Islet precursor cell (in vitro differentiated cells): ENCODE measurements at regions not wholly inside any gene's neighbourhood (a gene's known extent, or its start where the extent isn't known, plus 50 kb on each side); places are given as distances from the start of the nearest gene placed in this dataset.

Source experiments
- DNase-seq: peaks from one replicate; pipeline ENCODE4 v3.0.0-alpha.2; 2018

DNA sequence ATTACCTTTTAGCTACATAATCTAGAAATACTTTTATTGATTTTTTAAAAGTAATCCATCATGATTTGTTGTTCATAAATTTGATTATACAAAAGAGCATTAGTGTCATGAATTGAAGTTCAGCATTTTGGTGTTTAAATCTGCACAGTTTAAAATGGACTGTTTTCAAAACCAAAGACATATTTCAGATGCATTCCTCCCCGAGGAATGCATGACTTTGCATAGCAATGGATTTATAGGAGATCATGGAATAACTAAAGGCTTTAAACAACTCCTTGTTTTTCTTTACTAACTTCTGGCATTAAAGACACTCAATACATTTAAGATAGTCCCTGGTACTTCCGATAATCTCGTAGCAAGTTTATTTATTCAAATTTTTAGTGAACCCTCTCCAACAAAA, 863.1 kb upstream of the TMPRSS15 start:
- no peak for DNase-seq

DNA sequence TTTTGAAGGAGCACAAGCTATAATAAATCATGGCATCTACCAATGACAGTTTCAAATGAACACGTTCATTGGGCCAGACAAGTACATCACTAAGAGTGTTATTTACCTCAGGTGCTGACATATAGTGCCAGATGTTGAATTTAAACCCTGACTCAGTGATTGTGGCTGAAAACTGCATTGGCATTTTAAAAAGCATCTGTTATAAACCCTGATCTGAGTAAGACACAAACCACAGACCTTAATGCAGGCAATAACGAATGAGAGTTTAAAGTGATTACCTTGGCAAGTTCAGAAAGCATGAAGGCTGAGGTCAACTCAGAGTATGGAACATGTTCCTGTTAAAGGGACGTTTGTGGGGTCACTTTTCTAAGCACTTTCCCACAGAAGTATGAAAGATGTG, 865.1 kb upstream of the TMPRSS15 start:
- DNase-seq, result no peak

DNA sequence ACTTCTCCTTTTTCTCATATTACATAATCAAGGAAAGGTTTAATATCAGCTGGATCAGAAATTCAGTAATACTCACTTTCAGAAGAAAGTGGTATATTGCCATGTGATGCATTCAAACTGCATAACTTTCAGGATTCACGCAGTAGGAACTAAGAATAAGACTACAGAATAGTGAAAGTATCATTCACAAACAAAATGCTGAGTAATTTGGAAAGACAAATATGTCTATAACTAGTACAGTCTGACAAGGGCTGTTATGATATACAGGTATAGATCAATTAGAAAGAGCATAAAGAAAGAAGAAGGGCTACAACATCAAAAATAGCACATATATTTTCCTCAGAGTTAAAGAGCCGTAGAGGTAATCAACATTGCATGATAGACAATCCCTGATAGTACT, 871.5 kb upstream of the TMPRSS15 start:
- DNase-seq, result no peak

DNA sequence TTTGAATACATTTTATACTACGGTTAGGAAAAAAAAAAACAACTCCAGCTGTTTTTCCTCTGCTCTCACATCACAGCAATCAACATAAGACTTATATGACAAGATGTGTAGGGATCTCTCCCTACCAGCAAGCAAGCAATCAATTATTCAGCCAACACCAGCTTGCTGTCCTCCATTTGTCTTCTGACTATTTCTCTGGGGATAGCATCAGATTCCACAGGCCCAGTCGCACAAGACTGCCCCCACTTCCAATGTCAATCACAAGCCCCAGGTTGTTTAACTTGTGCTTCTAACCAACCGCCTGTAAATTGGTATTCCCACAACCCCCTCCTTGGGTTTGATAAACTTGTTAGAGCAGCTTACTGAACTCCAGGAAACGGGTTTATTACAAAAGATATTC, 873.1 kb upstream of the TMPRSS15 start:
- no peak for DNase-seq

DNA sequence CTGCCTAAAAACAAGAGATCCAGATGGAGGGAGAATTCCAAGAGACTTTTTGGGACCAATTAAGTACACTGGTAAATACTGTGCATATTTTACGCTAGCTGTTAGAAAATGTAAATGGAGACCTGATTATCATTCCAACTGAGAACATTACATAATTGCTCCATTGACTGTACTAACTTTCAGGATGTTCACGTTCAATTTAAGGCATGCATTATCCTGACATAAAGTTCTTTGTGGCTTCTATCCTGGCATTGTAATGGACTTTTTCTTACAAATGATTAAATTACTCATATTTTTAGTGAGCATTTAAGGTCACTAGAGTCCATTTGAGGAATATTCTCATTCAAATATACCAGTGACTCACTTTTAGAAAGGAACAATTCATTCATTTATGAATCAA, 883.3 kb upstream of the TMPRSS15 start:
- DNase-seq, result no peak

DNA sequence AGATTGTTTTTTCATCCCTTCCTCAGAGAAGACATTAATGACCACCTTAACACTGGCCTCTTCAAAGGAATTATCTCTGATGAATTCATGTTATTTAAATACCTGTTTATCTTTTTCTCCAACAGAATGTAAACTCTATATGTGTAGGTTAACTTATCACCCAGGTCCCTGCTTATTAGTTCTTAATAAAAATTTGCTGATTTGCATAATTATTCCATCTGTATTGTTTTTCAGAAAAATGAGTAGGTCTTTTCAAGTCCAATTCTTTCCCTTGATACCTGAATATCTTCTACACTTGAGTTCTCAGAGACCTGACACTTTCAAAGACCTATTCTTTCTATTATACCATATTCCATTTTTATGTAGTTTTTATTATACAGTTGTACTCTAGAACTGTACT, 886.7 kb upstream of the TMPRSS15 start:
- no peak for DNase-seq

DNA sequence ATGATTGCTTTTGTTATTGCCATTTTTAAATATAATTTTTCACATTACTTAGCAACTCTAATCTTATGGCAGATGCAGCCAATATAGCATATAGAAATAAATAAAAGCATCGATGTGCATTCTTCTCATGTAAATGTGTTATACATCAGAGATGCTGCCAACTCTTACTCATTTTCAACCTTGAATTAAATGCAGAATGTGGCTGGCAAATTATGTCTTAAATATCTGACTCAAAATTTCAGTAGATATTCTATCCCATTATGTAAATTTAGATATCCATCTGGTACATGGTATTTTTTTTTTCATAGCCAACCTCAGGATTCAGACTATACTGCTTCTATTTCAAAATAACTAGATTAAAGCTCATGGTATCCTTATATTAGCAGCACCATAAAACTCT, 916.7 kb upstream of the TMPRSS15 start:
- no peak for DNase-seq

DNA sequence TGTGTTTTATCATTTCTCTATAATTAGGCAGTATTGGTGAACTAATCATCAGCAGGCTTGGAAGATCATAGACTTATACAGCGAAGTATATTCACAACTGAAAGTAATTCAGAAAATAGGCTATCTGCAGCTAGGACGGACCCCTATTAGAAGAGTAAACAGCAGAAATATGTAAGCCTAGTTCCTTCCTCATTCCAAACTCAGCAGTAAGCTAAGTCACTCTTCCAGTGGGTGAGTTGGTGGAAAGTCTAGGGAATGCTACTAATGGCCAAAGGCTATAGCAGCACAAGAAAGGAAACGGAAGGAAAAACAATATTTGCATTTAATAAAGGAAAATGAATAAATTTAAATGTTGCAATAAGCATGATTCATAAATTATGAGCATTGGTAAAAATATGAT, 918.1 kb upstream of the TMPRSS15 start:
- no peak for DNase-seq

DNA sequence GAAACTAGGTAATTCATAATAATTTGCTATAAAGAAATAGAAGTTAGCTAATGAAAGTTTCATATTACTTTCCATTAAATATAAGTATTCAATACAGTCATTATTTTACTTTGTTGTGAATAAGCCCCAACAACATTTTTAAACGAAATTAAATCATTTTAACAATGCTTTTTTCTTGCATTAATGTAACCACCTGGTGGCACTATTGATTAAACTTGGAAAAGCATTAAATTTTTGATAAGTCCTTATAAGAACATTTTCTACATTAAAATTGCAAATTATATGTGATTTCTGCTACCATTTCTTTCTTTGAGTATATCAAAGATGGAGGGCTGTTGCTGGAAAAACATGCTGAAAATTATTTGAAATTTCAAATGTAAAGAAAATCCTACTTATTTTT, 918.8 kb upstream of the TMPRSS15 start:
- no peak for DNase-seq

DNA sequence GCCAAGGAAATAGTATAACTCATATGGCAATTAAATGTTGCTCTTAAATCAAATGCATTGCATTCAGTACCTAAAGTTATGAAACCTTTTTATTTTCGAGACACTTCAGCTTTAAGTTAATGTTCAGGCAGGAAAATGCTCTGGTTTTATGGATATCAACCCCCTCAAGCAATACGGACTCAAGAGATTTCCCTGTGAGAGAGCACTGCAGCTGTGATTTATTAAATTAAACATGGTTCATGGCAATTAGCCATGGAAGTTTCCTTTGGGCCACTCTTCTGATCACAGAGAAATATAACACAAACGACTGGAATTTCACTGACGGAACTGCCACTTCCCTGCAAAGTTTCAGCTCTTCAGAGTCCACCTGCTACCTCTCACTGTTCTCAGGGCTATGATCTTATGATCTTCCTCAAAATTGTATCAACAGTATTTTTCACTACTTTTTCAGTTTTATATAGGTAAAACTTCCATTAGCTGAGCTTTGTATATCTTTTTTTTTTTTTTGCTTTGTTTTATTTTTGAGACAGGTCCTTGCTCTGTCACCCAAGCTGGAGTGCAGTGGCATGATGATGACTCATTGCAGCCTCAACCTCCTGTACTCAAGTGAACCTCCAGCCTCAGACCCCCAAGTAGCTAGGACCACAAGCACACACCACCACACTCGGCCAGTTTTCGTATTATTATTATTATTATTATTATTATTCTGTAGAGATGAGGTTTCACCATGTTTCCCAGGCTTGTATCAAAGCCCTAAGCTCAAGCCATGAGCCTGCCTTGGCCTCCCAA, 923.1 kb upstream of the TMPRSS15 start:
- no peak for DNase-seq

DNA sequence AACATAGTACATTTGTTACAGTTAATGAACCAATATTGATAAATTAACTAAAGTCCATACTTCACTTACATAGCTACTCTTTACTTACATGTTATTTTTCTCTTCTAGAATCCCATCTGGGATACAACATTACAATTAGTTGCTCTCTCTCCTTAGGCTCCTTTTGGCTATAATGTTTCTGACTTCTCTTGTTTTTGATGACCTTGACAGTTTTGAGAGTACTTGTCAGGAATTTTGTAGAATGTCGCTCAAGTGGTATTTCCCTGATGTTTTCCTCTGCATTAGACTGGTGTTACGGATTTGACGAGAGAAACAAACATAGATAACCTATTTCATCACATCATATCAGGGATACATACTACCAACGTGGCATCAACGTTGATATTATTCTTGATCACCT, 925.4 kb upstream of the TMPRSS15 start:
- no peak for DNase-seq

DNA sequence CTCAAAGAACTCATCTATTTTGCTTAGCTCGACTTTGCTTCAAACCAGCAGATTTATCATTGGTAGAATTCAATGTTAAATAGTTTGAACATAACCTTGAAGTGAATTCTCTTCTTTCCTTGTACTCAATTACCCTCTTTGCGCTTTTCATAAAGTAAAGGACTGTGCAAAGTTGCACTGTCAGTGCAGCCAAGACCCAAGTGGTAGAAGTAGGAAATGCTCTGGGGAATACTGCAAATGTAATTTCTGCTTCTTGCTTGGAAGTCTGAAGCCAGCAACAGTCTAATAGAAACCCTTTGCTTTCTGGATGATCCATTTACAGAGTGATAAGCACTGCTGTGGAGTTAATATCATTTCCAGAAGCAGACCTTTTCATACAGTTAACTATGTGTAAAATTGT, 936.7 kb upstream of the TMPRSS15 start:
- DNase-seq, result no peak

DNA sequence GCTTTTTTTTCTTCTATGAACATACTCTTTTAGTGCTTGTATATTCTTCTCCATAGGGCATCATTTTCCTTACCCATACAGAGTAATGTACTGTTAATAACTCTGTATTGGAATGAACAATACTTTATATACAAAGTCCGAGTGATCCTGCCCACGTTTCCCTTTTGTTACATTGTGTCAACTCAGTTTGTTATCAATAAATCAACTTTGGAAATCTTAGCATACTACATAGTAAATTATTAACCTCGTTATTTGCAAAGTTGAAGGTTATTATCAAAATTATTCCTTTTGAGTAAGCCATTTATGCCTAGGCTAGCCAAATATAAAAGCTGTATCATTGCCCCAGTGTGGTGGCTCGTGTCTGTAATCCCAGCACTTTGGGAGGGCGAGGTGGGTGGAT, 937.4 kb upstream of the TMPRSS15 start:
- no peak for DNase-seq

DNA sequence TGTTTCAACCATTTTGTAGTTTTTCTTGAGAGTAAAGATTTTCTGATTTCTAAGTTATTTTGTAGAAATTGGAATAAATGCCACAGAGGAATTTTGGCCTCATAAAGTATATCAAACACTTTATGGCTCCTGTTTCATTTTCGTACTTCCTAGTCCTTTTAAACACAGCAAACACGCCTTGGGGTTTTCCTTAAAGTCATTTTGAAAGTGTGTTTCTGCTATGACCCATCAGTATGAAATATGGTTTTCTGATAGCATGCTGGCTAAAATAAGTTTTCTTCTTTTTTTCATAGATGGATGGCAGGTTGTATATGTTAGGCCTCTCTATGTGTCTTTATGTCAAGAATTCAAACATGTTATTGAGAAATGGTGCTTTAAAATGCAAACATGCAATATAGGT, 940.1 kb upstream of the TMPRSS15 start:
- no peak for DNase-seq

DNA sequence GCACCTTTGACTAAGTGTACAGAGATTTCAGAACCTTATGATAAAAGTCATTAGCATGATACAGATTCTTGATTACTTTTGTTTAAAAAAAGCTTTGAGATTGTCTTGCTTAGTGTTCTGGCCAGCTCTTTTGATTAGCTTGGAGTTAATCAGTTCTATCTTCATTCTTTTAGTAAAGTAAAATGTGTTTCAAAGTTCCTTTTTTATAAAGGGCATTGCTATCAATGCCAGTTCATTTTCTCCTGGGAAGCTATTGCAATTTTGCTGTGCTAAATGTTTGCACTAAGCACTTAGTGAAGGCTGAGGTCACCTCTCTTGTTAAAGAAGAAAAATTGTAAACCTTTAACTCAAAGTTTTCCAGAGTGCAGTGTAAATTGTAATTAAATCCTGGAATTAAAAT, 946.7 kb upstream of the TMPRSS15 start:
- DNase-seq, result no peak

DNA sequence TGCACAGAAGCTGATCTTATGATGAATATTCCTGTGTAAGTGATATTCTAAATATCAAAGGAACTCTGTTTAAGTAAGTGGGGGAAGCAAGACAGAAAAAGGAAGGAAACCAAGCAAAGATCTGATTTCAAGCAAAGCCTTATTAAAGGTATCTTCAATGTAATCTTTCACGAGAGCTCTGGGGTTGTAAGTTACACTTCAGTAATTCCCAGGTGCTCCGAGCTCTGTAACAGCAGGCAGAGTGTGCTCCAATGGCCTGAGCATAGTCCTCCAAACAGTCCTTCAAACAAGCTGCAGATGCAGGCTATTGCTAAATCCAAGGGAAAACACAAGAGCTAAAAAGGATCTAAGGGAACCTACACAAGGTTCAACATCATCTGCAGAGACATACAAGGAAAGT, 949.7 kb upstream of the TMPRSS15 start:
- DNase-seq, result no peak

DNA sequence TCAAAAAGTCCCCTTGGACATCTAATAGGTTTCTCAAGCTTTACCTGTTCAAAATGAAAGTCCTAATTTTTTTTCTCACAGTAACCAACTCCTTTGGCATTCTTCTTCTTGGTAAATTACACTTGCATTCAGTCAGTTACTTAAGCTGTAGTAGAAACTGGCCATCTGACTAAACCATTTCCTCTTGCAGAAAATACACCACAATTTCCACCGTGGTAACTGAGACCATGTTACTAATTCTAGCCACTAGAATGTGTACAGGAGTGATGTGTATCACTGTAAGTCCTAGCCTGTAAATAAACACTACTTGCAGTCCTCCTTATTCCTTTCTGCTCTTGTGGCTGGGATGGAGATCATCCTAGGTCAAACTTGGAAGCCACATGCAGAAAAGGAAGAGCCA, 965.4 kb upstream of the TMPRSS15 start:
- no peak for DNase-seq

DNA sequence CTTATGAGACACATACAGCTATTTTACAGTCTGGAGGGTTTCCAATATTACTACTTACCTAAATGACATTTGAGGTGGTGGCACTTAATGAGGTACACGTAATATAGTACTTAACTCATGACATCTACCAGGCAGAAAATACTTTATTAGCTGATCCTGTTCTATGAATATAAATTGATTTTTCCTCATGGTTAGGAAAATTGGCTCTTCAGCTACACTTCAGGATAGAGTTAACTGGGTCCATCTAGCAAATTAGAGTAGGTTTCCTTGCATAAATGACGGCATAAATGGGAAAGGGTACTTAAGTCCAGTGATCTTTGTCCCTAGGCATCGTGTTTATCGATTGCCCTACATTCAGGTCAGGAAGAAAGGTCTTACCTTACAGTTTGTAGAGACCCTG, 988.8 kb upstream of the TMPRSS15 start:
- DNase-seq, result no peak

DNA sequence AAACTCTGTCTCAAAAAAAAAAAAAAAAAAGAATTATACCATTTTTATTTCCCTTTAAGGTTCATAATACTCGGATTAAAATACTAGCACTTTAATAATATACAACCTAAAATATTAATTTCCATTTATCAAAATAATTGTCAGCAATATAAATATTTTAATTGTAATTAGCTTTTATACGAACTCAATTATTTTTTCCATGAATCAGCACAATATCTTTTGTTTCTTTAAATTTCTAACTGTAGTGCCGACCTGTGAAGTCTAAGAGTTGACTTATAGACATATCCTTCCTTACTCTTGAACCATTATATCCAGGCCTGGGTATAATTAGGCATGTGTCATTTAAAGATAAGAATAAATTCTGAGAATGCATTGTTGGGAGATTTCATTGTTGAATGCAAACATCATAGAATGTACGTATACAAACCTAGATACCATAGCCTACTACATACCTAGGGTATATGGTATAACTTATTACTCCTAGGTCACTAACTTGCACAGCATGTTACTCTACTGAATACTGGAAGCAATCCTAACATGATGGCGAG, 996.7 kb upstream of the TMPRSS15 start:
- DNase-seq, result no peak

DNA sequence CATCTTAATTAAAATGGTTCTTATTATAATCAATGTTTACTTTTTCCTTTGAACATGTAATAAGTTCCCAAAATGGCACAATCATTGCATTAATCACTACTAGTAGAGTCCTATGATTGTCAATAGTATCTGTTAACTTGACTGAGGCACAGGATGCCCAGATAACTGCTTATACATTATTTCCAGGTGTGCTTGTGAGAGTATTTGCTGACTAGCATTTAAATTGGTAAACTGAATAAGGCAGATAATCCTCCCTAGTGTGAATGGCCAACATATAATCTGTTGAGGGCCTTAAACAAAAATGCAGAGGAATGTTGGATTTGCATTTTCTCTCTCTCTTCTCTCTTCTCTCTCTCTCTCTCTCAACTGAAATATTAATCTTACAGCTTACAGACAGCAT, 999.3 kb upstream of the TMPRSS15 start:
- DNase-seq, result no peak

DNA sequence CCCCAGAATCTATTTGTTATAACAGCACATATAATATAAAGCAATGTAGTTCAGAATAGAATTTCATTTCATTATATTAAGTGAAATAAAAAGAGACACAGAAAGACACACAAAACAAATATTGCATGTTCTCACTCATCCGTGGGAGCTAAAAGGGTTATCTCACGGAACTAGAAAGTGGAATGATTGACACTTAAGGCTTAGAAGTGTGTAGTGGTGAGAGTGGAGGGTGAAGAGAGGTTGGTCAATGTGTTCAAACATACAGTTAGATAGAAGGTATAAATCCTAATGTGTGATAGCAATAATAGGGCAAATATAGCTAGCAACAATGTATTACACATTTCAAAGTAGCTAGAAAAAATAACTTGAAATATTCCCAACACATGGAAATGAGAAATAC, 1001.7 kb upstream of the TMPRSS15 start:
- no peak for DNase-seq

DNA sequence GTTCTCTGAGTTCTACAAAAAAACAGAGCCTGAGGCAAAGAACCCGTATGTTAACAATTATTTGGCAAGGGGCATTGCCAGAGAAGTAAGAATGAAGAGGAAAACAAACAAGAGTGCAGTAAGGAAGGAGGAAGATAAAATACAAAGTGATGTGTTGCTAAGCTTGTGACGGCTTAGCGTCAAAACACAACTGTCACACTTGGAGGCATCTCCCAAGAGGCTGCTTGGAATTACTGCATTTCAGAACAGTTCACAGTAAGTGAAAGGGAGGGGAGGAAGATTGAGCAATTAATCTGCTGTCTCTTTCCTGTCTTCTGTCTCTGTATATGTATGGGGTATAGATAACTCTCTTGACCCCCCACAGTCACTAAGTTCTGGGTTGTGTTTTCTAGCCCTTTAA, 1017.0 kb upstream of the TMPRSS15 start:
- no peak for DNase-seq

DNA sequence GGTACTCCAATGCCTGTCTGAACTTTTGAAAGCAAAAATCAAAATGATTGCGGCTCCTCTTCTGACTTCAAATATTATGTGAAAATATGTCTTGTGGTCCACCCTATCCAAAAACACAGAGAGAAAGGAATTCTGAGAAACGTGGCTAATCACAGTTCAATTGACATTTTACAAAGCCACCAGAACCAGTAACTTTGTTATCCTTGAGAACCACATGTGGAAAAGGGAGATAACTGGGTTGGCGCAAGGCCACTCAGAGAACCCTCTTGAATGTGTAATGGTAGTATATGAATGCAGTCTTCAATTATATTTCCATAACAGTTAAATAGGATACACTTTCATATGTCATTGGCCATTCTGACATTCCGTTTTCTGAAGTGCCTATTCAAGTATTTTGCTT, 1030.0 kb upstream of the TMPRSS15 start:
- no peak for DNase-seq

DNA sequence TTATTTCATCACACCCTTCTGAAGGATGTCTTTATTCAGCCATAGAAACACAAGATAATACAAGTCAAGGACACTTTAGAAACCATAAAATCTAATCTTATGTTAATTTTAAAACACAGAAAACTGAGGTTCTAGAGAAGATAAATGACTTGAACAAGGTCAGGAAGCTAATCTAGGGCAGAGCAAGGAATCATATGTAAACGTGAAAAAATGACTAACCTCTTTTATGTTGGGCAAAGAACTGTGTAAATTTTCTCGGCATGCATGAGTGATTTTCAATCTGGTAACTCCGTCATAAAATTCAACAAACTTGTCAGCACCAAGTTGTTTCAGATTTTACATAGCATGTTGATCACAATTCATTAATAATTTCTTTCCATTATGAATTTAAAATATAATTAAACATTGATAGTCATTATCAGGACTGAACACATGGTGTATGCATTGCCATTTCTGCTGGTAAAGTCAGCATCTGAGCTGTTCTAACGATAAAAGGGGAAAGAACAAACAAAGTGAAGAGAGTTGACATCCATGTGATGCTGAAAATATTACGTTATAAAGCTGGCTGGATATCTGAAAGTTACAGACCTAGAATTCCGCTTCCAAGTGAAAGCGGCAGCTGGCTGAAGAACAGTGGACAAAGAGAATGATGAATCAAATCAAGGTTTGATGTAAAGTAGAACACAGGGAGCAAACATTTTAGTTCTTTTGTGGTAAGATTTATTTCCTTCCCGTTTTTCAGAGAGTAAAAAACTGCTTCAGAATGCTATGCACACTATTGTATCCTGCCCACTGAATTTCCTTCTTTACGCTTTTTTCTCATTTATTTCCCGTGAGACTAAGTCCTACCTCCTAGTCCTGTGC, 1037.4 kb upstream of the TMPRSS15 start:
- DNase-seq, result no peak
